ENCODE measurements at regions not wholly inside any gene's neighbourhood (a gene's known extent, or its start where the extent isn't known, plus 50 kb on each side); places are given as distances from the start of the nearest gene placed in this dataset.

GRCh38 chr3:165406425-165406824 lies 210.2 kb upstream of the SLITRK3 start:
- TF ChIP-seq FOXA1 (IDR thresholded peaks at IDR 0.05) (no peak), SP1 (IDR thresholded peaks at IDR 0.05) (no peak), SUZ12 (IDR thresholded peaks at IDR 0.05) (no peak), TARDBP (IDR thresholded peaks at IDR 0.05) (no peak), FOXK2 (IDR thresholded peaks at IDR 0.05) (no peak), ZNF384 (IDR thresholded peaks at IDR 0.05) (no peak), L3MBTL2 (conservative IDR thresholded peaks at IDR 0.05) (no peak), NFRKB (IDR thresholded peaks at IDR 0.05) (no peak), ELF4 (IDR thresholded peaks at IDR 0.05) (no peak)
- ChIA-PET POLR2A (no interaction called here), CTCF (no interaction called here)
- DNase-seq (ENCODE audit: extremely low spot score) = no peak

- no peak for DNase-seq (ENCODE audit: extremely low spot score)
- ChIA-PET CTCF (no interaction called here), POLR2A (no interaction called here)
- TF ChIP-seq NFRKB (IDR thresholded peaks at IDR 0.05) (no peak), CTBP1 (IDR thresholded peaks at IDR 0.05; ENCODE audit: borderline replicate concordance) (no peak), BHLHE40 (IDR thresholded peaks at IDR 0.05; ENCODE audit: borderline replicate concordance) (no peak), FOXA1 (IDR thresholded peaks at IDR 0.05) (no peak), TARDBP (IDR thresholded peaks at IDR 0.05) (no peak), HDGF (IDR thresholded peaks at IDR 0.05; ENCODE audit: borderline replicate concordance) (no peak), FOXK2 (IDR thresholded peaks at IDR 0.05) (no peak), ZNF384 (IDR thresholded peaks at IDR 0.05) (no peak), FOXM1 (IDR thresholded peaks at IDR 0.05; ENCODE audit: borderline replicate concordance) (no peak), ARNT (IDR thresholded peaks at IDR 0.05) (no peak), ELF4 (IDR thresholded peaks at IDR 0.05) (no peak), L3MBTL2 (conservative IDR thresholded peaks at IDR 0.05) (no peak), PKNOX1 (IDR thresholded peaks at IDR 0.05) (no peak), SUZ12 (IDR thresholded peaks at IDR 0.05) (no peak), LEF1 (IDR thresholded peaks at IDR 0.05; ENCODE audit: borderline replicate concordance) (no peak), SP1 (IDR thresholded peaks at IDR 0.05) (no peak)
Measured at GRCh38 chr3:165404357-165405027, 208.3 kb upstream of the SLITRK3 start.

- no peak for DNase-seq (ENCODE audit: extremely low spot score)
Measured at GRCh38 chr3:165403666-165404065, 207.5 kb upstream of the SLITRK3 start.

GRCh38 chr3:165395188-165395587 lies 199.0 kb upstream of the SLITRK3 start:
- ChIA-PET CTCF (no interaction called here), POLR2A (no interaction called here)
- TF ChIP-seq FOXK2 (IDR thresholded peaks at IDR 0.05) (no peak), NFRKB (IDR thresholded peaks at IDR 0.05) (no peak), SUZ12 (IDR thresholded peaks at IDR 0.05) (no peak), HDGF (IDR thresholded peaks at IDR 0.05; ENCODE audit: borderline replicate concordance) (no peak), FOXM1 (IDR thresholded peaks at IDR 0.05; ENCODE audit: borderline replicate concordance) (no peak), FOXA1 (IDR thresholded peaks at IDR 0.05) (no peak), SP1 (IDR thresholded peaks at IDR 0.05) (no peak), ARNT (IDR thresholded peaks at IDR 0.05) (no peak), ZNF384 (IDR thresholded peaks at IDR 0.05) (no peak), LEF1 (IDR thresholded peaks at IDR 0.05; ENCODE audit: borderline replicate concordance) (no peak), TARDBP (IDR thresholded peaks at IDR 0.05) (no peak), CTBP1 (IDR thresholded peaks at IDR 0.05; ENCODE audit: borderline replicate concordance) (no peak), L3MBTL2 (conservative IDR thresholded peaks at IDR 0.05) (no peak), BHLHE40 (IDR thresholded peaks at IDR 0.05; ENCODE audit: borderline replicate concordance) (no peak), ELF4 (IDR thresholded peaks at IDR 0.05) (no peak), PKNOX1 (IDR thresholded peaks at IDR 0.05) (no peak)
- DNase-seq (ENCODE audit: extremely low spot score) = no peak

More at GRCh38 chr3:165403666-165404065, 207.5 kb upstream of the SLITRK3 start:
- POLR2A ChIA-PET = no interaction called here
- CTCF ChIA-PET = no interaction called here
- TF ChIP-seq NFRKB (IDR thresholded peaks at IDR 0.05) = no peak
- no peak for TF ChIP-seq LEF1 (IDR thresholded peaks at IDR 0.05; ENCODE audit: borderline replicate concordance)
- no peak for TF ChIP-seq L3MBTL2 (conservative IDR thresholded peaks at IDR 0.05)
- TF ChIP-seq FOXK2 (IDR thresholded peaks at IDR 0.05) = no peak
- no peak for TF ChIP-seq TARDBP (IDR thresholded peaks at IDR 0.05)
- no peak for TF ChIP-seq FOXM1 (IDR thresholded peaks at IDR 0.05; ENCODE audit: borderline replicate concordance)

- ChIA-PET CTCF (no interaction called here), POLR2A (no interaction called here)
- DNase-seq (ENCODE audit: extremely low spot score) = no peak
- TF ChIP-seq NFRKB (IDR thresholded peaks at IDR 0.05) (no peak), FOXA1 (IDR thresholded peaks at IDR 0.05) (no peak), CTBP1 (IDR thresholded peaks at IDR 0.05; ENCODE audit: borderline replicate concordance) (no peak), LEF1 (IDR thresholded peaks at IDR 0.05; ENCODE audit: borderline replicate concordance) (no peak), PKNOX1 (IDR thresholded peaks at IDR 0.05) (no peak), L3MBTL2 (conservative IDR thresholded peaks at IDR 0.05) (no peak), ARNT (IDR thresholded peaks at IDR 0.05) (no peak), FOXK2 (IDR thresholded peaks at IDR 0.05) (no peak), FOXM1 (IDR thresholded peaks at IDR 0.05; ENCODE audit: borderline replicate concordance) (no peak), HDGF (IDR thresholded peaks at IDR 0.05; ENCODE audit: borderline replicate concordance) (no peak), ELF4 (IDR thresholded peaks at IDR 0.05) (no peak), TARDBP (IDR thresholded peaks at IDR 0.05) (no peak), BHLHE40 (IDR thresholded peaks at IDR 0.05; ENCODE audit: borderline replicate concordance) (no peak), ZNF384 (IDR thresholded peaks at IDR 0.05) (no peak), SP1 (IDR thresholded peaks at IDR 0.05) (no peak), SUZ12 (IDR thresholded peaks at IDR 0.05) (no peak)
Measured at GRCh38 chr3:165393461-165393860, 197.3 kb upstream of the SLITRK3 start.

GRCh38 chr3:165390166-165390565 lies 194.0 kb upstream of the SLITRK3 start:
- POLR2A ChIA-PET = no interaction called here
- no peak for DNase-seq (ENCODE audit: extremely low spot score)
- no peak for TF ChIP-seq BHLHE40 (IDR thresholded peaks at IDR 0.05; ENCODE audit: borderline replicate concordance)
- TF ChIP-seq CTBP1 (IDR thresholded peaks at IDR 0.05; ENCODE audit: borderline replicate concordance) = no peak
- TF ChIP-seq L3MBTL2 (conservative IDR thresholded peaks at IDR 0.05) = no peak
- TF ChIP-seq FOXK2 (IDR thresholded peaks at IDR 0.05) = no peak
- no peak for TF ChIP-seq FOXM1 (IDR thresholded peaks at IDR 0.05; ENCODE audit: borderline replicate concordance)
- no peak for TF ChIP-seq TARDBP (IDR thresholded peaks at IDR 0.05)
- TF ChIP-seq NFRKB (IDR thresholded peaks at IDR 0.05) = no peak
- TF ChIP-seq HDGF (IDR thresholded peaks at IDR 0.05; ENCODE audit: borderline replicate concordance) = no peak
- TF ChIP-seq SP1 (IDR thresholded peaks at IDR 0.05) = no peak
- TF ChIP-seq PKNOX1 (IDR thresholded peaks at IDR 0.05) = no peak
- TF ChIP-seq ZNF384 (IDR thresholded peaks at IDR 0.05) = no peak
- TF ChIP-seq LEF1 (IDR thresholded peaks at IDR 0.05; ENCODE audit: borderline replicate concordance) = no peak
- no peak for TF ChIP-seq ELF4 (IDR thresholded peaks at IDR 0.05)
- no peak for TF ChIP-seq SUZ12 (IDR thresholded peaks at IDR 0.05)
- TF ChIP-seq ARNT (IDR thresholded peaks at IDR 0.05) = no peak
- no peak for TF ChIP-seq FOXA1 (IDR thresholded peaks at IDR 0.05)
- CTCF ChIA-PET = no interaction called here

Data from HEK293T (cell line).